Naive B cell (primary cell): ENCODE measurements at regions not wholly inside any gene's neighbourhood (a gene's known extent, or its start where the extent isn't known, plus 50 kb on each side); places are given as distances from the start of the nearest gene placed in this dataset.
A peak's percentile ranks its signal among the peaks of the same experiment; 100 is the strongest.

Experiments used
- ATAC-seq, 2 donors: fragments of 150-1000 bp; cut with Tn5 transposase; 2 replicates each; pipeline ENCODE4 v1.10.0; 2021; ENCODE audit warnings: low read depth in 2 of 2, mild to moderate bottlenecking in 2 of 2, moderate library complexity in 2 of 2
- DNase-seq: peaks from one replicate; pipeline ENCODE4 v3.0.0; 2022
- H3K27ac Mint-ChIP-seq, 6 donors: one replicate each; pipeline ENCODE4 v1.8.0; 2020 to 2022; ENCODE audit warnings: mild to moderate bottlenecking in 6 of 6, mixed read lengths in 6 of 6, moderate library complexity in 5 of 6, inconsistent platforms in 2 of 6
- H3K27me3 Mint-ChIP-seq, 3 donors: one replicate each; pipeline ENCODE4 v1.8.0; 2021 to 2022; ENCODE audit warnings: mixed read lengths in 3 of 3, mild to moderate bottlenecking in 1 of 3
- H3K36me3 Mint-ChIP-seq, 2 donors: one replicate each; pipeline ENCODE4 v1.8.0; 2020 to 2022; ENCODE audit warnings: mixed read lengths in 2 of 2, inconsistent platforms in 1 of 2, mild to moderate bottlenecking in 1 of 2
- H3K4me1 Mint-ChIP-seq, 3 donors: one replicate each; pipeline ENCODE4 v1.8.0; 2020 to 2022; ENCODE audit warnings: mixed read lengths in 3 of 3, inconsistent platforms in 1 of 3, mild to moderate bottlenecking in 1 of 3, moderate library complexity in 1 of 3
- H3K4me3 Mint-ChIP-seq, 8 donors: one replicate each; pipeline ENCODE4 v1.8.0; 2020 to 2022; ENCODE audit warnings: mild to moderate bottlenecking in 8 of 8, mixed read lengths in 8 of 8, moderate library complexity in 8 of 8, inconsistent platforms in 2 of 8
- H3K9me3 Mint-ChIP-seq, 7 donors: one replicate each; pipeline ENCODE4 v1.8.0; 2020 to 2022; ENCODE audit warnings: mixed read lengths in 7 of 7, mild to moderate bottlenecking in 5 of 7, inconsistent platforms in 2 of 7, moderate library complexity in 1 of 7

DNA sequence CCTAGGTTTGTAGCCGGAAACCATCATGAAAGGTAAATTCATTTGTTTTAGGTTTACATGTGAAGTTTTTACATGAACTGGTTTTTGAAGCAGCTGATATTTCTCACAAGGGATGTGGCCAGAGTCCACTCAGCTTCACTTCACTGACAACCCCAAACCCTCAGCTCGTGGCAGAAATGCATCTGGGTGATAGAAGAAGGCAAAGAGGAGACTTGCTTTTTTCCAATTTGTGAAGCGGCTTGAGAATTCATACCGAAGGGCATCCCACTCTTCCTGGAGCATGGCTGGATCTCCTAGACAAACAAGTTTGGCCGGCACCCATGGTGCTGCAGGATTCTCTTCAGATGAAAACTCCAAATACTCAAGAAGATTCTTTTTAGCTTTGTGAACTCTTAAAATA is 392.8 kb upstream of the CNR1 start:
- Mint-ChIP-seq H3K27ac (no peak overlapping the region), H3K9me3 (peaks cover 0 to 5% (median 0%) of the 10 kb centered on the region in 7 donors), H3K27me3 (peaks cover 0 to 8% (median 6%) of the 10 kb centered on the region in 3 donors), H3K4me1 (peaks cover 0 to 12% (median 6%) of the 10 kb centered on the region in 3 donors), H3K36me3 (no peaks in the 10 kb centered on the region), H3K4me3 (no peak overlapping the region)
- DNase-seq (no peak), ATAC-seq (no peak)

DNA sequence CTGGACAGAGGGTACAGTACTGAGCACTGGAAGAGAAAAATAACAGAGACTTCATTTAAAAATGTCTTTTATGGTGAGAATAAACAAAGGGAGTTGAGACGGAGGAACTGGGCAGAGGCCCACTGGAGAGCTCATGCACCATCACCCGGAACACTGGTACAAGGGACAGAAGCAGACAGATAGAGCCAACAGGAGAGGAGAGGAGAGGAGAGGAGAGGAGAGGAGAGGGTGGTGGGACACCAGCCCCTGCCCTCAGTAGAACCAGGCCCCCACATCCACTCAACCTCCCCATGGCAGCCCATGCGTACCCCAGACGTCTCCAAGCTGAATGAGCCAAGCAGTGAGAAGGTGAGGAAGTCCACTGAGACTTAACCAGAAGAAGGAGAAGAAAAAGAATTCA is 390.5 kb upstream of the CNR1 start:
- Mint-ChIP-seq H3K27me3 (peaks cover 4 to 8% (median 6%) of the 10 kb centered on the region in 3 donors), H3K9me3 (peaks cover 0 to 9% (median 0%) of the 10 kb centered on the region in 7 donors), H3K4me1 (peaks cover under 1 to 9% (median 4%) of the 10 kb centered on the region in 3 donors), H3K4me3 (no peak overlapping the region), H3K27ac (no peak overlapping the region), H3K36me3 (no peaks in the 10 kb centered on the region)
- ATAC-seq (no peak), DNase-seq (no peak)

DNA sequence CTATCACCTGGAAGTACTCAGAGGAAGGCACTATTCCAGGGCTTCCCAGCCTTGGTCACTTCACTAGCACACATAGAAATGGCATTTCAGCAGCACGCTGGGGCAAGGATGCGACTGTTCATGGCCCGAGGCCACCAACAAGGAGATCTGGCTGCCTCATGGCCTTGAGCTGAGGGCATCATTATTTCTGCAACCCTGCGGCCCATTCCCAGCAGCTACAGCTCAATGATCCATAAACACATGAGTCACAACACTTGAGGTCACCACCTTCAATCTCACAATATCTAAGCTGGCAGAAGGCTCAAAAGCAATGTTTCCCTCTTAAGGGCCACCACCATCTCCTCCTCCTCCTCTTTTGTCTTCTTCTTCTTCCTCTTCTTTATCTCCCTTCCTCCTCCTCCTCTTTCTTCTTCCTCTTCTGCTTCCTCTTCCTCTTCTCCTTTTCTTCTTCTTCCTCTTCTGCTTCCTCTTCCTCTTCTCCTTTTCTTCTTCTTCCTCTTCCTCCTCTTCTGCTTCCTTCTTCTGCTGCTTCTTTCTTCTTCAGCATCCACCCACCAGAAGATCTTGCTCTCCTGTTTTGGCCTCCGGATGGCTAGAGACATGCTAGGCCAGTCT is 382.9 kb upstream of the CNR1 start:
- peak overlapping the region; percentile 36 to 94 (median 86) for H3K27ac Mint-ChIP-seq
- peak overlapping the region in 2 of 8 donors; percentile 8 to 33 for H3K4me3 Mint-ChIP-seq
- H3K36me3 Mint-ChIP-seq = peaks cover 0 to 15% of the 10 kb centered on the region in 2 donors
- DNase-seq = no peak
- ATAC-seq = peak in 1 of 2 donors; percentile 13
- H3K9me3 Mint-ChIP-seq = peaks cover 14 to 28% (median 19%) of the 10 kb centered on the region in 7 donors
- peaks cover 0 to 4% (median 0%) of the 10 kb centered on the region in 3 donors for H3K27me3 Mint-ChIP-seq
- peaks cover 20 to 24% (median 21%) of the 10 kb centered on the region in 3 donors for H3K4me1 Mint-ChIP-seq

DNA sequence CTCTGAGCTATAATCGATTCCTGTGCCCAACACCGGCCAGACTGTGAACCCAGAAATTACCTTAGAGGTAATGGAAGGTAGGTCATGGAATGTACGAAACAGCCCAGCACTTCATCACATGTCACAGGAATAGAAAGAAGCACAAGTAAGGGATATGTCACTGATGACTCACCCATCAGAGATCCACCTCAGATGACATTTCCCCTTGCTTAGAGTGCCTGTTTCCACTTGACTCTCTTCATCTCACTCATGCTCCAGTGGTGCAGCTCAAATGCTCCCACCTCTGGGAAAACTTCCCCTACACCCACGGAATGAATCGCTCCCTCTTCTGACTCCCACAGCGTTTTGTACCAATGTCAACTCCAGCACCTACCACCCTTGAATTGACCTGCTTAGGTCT is 381.6 kb upstream of the CNR1 start:
- no peak overlapping the region for H3K4me3 Mint-ChIP-seq
- peak overlapping the region in 2 of 6 donors; percentile 31 to 44 for H3K27ac Mint-ChIP-seq
- peaks cover 20 to 24% (median 21%) of the 10 kb centered on the region in 3 donors for H3K4me1 Mint-ChIP-seq
- H3K27me3 Mint-ChIP-seq = peaks cover 0 to 4% (median 0%) of the 10 kb centered on the region in 3 donors
- H3K36me3 Mint-ChIP-seq = peaks cover 0 to 15% of the 10 kb centered on the region in 2 donors
- peaks cover 14 to 28% (median 19%) of the 10 kb centered on the region in 7 donors for H3K9me3 Mint-ChIP-seq
- DNase-seq = no peak
- ATAC-seq = no peak

DNA sequence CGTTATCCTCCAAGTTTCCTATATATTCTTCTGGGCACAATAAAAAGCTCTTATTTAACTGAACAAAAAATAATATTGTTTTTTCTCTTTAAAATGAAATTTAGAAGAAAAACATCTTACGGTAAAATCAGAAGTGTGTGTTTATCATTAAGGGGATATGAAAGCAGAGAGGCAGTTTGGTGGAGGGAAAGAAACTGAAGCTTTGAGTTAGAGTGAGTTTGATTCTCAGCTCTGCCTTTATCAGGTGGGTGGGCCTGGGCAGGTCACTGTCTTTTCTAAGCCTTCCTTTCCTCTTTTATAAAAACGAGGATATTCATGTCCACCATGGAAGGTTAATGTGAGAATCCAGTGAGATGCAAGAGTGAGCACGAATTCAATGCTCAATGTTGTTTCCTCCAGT is 379.8 kb upstream of the CNR1 start:
- no peaks in the 10 kb centered on the region for H3K27me3 Mint-ChIP-seq
- peak overlapping the region in 1 of 6 donors; percentile 30 for H3K27ac Mint-ChIP-seq
- peaks cover 12 to 25% (median 18%) of the 10 kb centered on the region in 7 donors for H3K9me3 Mint-ChIP-seq
- no peak overlapping the region for H3K4me3 Mint-ChIP-seq
- no peak for DNase-seq
- H3K4me1 Mint-ChIP-seq = peaks cover 16 to 24% (median 21%) of the 10 kb centered on the region in 3 donors
- H3K36me3 Mint-ChIP-seq = peaks cover 0 to 15% of the 10 kb centered on the region in 2 donors
- no peak for ATAC-seq

DNA sequence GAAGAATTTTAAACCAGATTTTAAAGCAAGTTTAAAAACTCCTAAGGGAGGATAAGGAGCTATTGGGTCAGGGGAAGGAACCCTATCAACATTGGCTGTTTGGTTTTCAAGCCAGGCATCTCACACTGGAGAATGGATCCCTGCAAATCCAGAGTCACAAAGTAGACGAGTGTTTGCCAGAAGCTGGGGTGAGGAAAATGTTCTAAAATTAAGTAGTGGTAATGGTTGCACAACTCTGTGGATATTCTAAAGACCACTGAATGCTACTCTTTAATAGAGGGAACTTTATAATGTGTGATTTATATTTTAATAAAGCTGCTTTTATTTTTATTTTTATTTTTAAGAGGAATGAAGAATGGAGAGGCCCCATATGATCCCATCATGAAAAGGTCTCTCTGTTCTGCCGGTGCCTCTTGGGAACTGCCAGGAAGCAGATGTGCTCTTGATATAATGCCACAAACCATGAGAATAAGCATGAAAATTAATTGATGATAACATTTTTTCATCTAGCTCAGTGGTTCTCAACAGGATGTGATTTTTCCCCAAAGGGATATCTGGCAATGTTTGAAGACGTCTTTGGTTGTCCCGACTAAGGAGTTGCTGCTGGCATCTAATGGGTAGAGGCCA is 379.0 kb upstream of the CNR1 start:
- H3K36me3 Mint-ChIP-seq = peaks cover 0 to 15% of the 10 kb centered on the region in 2 donors
- peaks cover 16 to 24% (median 21%) of the 10 kb centered on the region in 3 donors for H3K4me1 Mint-ChIP-seq
- H3K27ac Mint-ChIP-seq = no peak overlapping the region
- no peaks in the 10 kb centered on the region for H3K27me3 Mint-ChIP-seq
- H3K4me3 Mint-ChIP-seq = no peak overlapping the region
- DNase-seq = no peak
- peaks cover 12 to 25% (median 17%) of the 10 kb centered on the region in 7 donors for H3K9me3 Mint-ChIP-seq
- no peak for ATAC-seq

DNA sequence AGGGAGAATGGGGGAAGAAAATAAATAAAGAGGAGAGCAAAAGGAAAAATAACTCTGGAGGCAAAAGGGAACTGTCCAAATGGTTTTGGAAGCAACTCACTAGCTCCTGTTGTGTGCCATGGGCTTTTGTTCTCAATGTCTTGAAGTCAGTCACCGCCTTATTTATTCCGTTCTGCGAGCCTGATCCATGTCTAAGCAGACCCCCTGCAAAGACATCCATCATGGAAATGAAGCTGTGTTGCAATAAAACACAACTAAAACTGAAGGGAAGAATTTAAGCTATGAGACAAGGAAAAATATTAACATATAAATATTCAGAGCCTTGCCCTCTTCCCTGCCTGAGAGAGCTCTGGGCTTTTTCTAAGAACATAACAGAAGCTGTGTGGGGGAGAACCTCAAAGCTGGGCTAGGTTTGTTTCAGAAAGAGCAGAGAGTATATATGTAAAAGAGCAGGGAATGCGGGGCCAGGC is 373.2 kb upstream of the CNR1 start:
- Mint-ChIP-seq H3K4me3 (no peak overlapping the region), H3K27me3 (peaks cover 28 to 44% (median 31%) of the 10 kb centered on the region in 3 donors), H3K9me3 (peaks cover 0 to 7% (median 2%) of the 10 kb centered on the region in 7 donors), H3K36me3 (no peaks in the 10 kb centered on the region), H3K4me1 (peaks cover 6 to 23% (median 16%) of the 10 kb centered on the region in 3 donors), H3K27ac (no peak overlapping the region)
- DNase-seq = no peak
- no peak for ATAC-seq

DNA sequence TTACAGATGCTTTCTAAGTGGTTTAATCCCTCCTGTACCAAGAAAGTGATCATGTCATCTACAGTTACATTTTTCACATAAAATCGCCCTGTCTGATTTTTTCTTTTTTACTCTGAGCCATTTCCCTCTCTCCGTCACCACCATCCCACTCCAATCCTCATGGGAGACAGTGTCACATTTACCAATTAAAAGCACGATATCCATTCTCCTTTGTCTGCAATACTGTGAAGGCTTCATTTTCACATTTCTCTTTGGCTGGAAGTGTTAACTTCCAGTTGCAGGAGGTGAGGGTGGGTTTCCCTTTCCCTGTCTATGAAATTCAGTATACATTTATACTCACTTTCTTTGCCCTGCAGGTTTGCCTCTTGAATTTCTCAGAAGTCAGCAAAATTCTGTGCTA is 372.7 kb upstream of the CNR1 start:
- Mint-ChIP-seq H3K9me3 (peaks cover 0 to 10% (median 5%) of the 10 kb centered on the region in 7 donors), H3K27me3 (peaks cover 31 to 44% (median 31%) of the 10 kb centered on the region in 3 donors), H3K4me3 (no peak overlapping the region), H3K4me1 (peaks cover 10 to 27% (median 20%) of the 10 kb centered on the region in 3 donors), H3K27ac (no peak overlapping the region), H3K36me3 (no peaks in the 10 kb centered on the region)
- ATAC-seq (no peak), DNase-seq (no peak)

DNA sequence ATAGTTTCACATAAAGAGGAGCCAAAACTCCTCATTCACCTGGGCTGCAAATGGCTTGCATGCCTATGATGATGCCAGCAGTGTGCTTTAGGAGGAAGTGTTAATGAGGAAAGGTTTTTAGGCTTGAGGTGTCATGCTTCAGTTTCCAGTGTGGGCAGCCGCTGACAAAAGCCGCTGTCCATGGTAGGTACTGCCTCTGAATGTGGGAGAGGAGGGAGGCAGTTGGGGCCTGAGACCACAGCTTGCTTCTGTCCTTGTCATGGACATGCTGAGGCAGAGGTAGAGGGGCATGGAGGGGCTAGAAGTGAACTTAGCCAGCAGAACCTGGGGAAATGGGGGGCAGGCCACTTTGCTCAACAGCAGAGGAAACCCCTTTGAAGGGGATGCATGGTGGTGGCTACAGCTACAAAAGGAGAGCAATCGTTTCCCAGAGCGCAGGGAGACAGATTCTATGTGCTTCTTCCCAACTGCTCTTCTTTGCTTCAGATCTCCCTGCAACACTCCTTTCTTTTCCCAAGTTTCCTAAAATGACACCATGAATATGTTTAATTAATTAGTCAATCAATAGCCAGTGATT is 372.1 kb upstream of the CNR1 start:
- no peak for ATAC-seq

DNA sequence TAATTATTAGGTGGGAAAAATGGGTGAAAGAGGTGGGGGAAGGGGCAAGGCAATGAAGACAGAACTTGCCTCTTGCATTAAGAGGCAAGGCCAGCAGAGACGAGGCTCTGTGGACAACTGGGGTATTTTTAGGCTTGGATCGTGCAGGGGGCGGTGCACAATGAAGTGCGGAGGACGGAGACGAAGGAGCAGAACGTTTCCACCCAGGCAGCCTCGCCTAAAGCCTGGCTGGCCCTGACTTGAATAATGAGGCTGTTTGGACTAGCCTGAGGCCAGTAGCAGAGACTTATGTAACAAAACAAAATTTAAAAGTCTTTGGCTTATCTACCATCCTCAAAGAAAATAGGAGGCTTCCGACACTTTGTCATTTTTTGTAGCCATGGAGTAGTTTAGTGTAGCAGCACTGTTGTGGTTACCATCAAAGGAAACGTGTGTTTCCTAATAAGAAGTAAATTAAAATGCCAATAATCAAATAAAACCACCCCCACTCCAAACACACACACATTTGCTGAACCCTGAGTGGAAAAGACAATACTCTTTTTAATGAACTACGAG is 370.0 kb upstream of the CNR1 start:
- peak overlapping the region in 2 of 8 donors; percentile 40 to 66 for H3K4me3 Mint-ChIP-seq
- peaks cover 0 to 10% (median 5%) of the 10 kb centered on the region in 7 donors for H3K9me3 Mint-ChIP-seq
- H3K36me3 Mint-ChIP-seq = no peaks in the 10 kb centered on the region
- peaks cover 31 to 44% (median 36%) of the 10 kb centered on the region in 3 donors for H3K27me3 Mint-ChIP-seq
- peaks cover 16 to 30% (median 20%) of the 10 kb centered on the region in 3 donors for H3K4me1 Mint-ChIP-seq
- H3K27ac Mint-ChIP-seq = peak overlapping the region in 2 of 6 donors; percentile 5 to 79
- ATAC-seq (no peak), DNase-seq (no peak)

More for the DNA sequence above, 372.1 kb upstream of the CNR1 start:
- Mint-ChIP-seq H3K4me1 (peaks cover 14 to 29% (median 20%) of the 10 kb centered on the region in 3 donors), H3K9me3 (peaks cover 0 to 10% (median 5%) of the 10 kb centered on the region in 7 donors), H3K27me3 (peaks cover 31 to 44% (median 34%) of the 10 kb centered on the region in 3 donors), H3K36me3 (no peaks in the 10 kb centered on the region), H3K4me3 (no peak overlapping the region), H3K27ac (peak overlapping the region in 1 of 6 donors; percentile 10)
- DNase-seq = no peak

DNA sequence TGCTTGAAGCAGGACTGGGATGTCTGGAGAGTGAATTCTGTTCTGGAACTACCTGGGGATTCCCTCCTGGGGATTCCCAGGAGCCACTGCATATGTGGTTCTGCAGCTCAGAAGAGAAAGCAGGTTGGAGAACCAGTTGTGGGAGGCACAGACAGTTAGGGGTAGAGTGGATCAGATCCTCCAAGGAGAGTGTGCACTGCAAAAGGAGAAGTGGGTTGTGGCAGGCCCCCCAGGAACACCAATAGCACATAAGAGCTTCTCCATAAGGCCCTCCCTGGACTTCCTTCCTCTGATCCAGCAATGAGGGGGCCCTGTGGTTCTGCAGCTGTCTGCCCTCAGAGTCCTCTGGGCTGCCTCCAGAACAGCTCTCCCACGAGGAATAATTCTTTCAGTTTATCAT is 369.2 kb upstream of the CNR1 start:
- Mint-ChIP-seq H3K27ac (no peak overlapping the region), H3K4me1 (peaks cover 16 to 30% (median 20%) of the 10 kb centered on the region in 3 donors), H3K27me3 (peaks cover 31 to 45% (median 36%) of the 10 kb centered on the region in 3 donors), H3K4me3 (peak overlapping the region in 1 of 8 donors; percentile 16), H3K9me3 (peaks cover 0 to 10% (median 5%) of the 10 kb centered on the region in 7 donors), H3K36me3 (no peaks in the 10 kb centered on the region)
- ATAC-seq (peak in 1 of 2 donors; percentile 47), DNase-seq (no peak)

DNA sequence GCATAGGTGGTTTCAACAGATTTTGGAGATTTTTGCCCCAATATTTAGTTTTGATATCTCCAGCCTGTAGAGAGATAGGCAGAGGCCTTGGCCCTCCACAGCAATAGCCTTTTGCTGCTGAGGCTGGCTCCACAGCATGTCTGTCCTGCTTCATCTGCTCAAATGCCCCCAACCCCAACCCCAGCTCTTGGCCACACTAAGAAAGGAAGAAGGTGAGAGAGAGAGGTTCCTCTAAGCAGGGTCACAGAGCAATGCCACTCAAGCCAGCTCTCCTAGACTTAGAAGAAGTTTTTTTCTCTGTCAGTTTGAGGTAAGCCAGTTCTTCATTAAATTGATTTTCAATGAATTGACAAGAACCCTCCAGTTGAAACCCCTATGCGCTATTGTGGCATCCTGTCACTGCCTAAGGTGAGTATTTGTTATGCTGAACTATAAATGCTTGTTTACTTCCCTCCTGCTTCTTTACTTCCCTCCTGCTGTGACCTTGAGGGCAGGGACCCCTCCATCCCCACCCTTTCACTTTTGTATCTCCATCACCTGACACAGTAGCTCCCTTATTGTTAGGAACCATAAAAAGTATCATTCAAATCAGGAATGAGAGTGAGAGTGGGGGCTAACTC is 366.2 kb upstream of the CNR1 start:
- Mint-ChIP-seq H3K4me3 (no peak overlapping the region), H3K27ac (peak overlapping the region in 1 of 6 donors; percentile 11)

DNA sequence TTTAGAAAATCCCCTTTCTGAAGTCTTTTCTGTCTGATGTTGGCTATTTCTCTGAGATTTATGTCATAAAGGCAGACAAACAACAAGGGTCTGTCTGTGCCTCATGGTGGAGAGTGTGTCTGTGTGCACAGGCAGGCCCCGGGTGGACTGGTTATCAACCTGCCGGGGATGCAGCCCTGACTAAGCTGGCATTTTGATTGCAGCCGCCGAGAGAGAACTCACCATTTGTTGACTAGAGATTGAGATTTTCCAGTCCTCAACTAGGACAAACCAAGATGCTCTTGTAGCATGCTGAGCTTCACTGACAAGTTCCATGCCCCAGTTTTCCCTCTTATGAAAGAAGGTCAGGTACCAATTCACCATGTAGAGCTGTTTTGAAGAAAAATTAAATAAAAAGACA is 363.6 kb upstream of the CNR1 start:
- ATAC-seq (no peak), DNase-seq (no peak)
- Mint-ChIP-seq H3K27me3 (peaks cover 8 to 13% (median 11%) of the 10 kb centered on the region in 3 donors), H3K4me1 (peaks cover 7 to 11% (median 11%) of the 10 kb centered on the region in 3 donors), H3K36me3 (peaks cover 0 to 8% of the 10 kb centered on the region in 2 donors), H3K4me3 (no peak overlapping the region), H3K27ac (no peak overlapping the region), H3K9me3 (peaks cover 3 to 21% (median 11%) of the 10 kb centered on the region in 7 donors)

More for the DNA sequence above, 366.2 kb upstream of the CNR1 start:
- H3K4me1 Mint-ChIP-seq = peaks cover 16 to 29% (median 20%) of the 10 kb centered on the region in 3 donors
- peaks cover 10 to 30% (median 15%) of the 10 kb centered on the region in 3 donors for H3K27me3 Mint-ChIP-seq
- peaks cover 0 to 10% (median 5%) of the 10 kb centered on the region in 7 donors for H3K9me3 Mint-ChIP-seq
- H3K36me3 Mint-ChIP-seq = no peaks in the 10 kb centered on the region
- ATAC-seq = no peak
- no peak for DNase-seq
